ENCODE measurements at regions not wholly inside any gene's neighbourhood (a gene's known extent, or its start where the extent isn't known, plus 50 kb on each side); places are given as distances from the start of the nearest gene placed in this dataset.

GRCh38 chr1:114227059-114227458 lies 73.4 kb upstream of the SYT6 start:
- DNase-seq (ENCODE audit: low read depth): no peak

- DNase-seq (ENCODE audit: low read depth): no peak
Observed at GRCh38 chr1:114224196-114224907, 70.7 kb upstream of the SYT6 start.

- DNase-seq (ENCODE audit: low read depth): no peak
Observed at GRCh38 chr1:114222920-114223319, 69.3 kb upstream of the SYT6 start.

GRCh38 chr1:114219172-114219868 lies 65.7 kb upstream of the SYT6 start:
- DNase-seq (ENCODE audit: low read depth): peak; percentile 12

- no peak for DNase-seq (ENCODE audit: low read depth)
Observed at GRCh38 chr1:114218361-114219171, 64.9 kb upstream of the SYT6 start.

- no peak for DNase-seq (ENCODE audit: low read depth)
Observed at GRCh38 chr1:114216431-114217173, 62.9 kb upstream of the SYT6 start.

- DNase-seq (ENCODE audit: low read depth): no peak
Observed at GRCh38 chr1:114215436-114215835, 61.8 kb upstream of the SYT6 start.

GRCh38 chr1:114214016-114214415 lies 60.3 kb upstream of the SYT6 start:
- no peak for DNase-seq (ENCODE audit: low read depth)

- DNase-seq (ENCODE audit: low read depth): no peak
Observed at GRCh38 chr1:114209971-114210370, 56.3 kb upstream of the SYT6 start.

GRCh38 chr1:114208714-114209113 lies 55.0 kb upstream of the SYT6 start:
- peak; percentile 32 for DNase-seq (ENCODE audit: low read depth)

GRCh38 chr1:114208106-114208505 lies 54.4 kb upstream of the SYT6 start:
- DNase-seq (ENCODE audit: low read depth): no peak

- no peak for DNase-seq (ENCODE audit: low read depth)
Observed at GRCh38 chr1:114207635-114208034, 54.0 kb upstream of the SYT6 start.

- no peak for DNase-seq (ENCODE audit: low read depth)
Observed at GRCh38 chr1:114206392-114206791, 52.7 kb upstream of the SYT6 start.

- DNase-seq (ENCODE audit: low read depth): no peak
Observed at GRCh38 chr1:114203595-114204128, 50.0 kb upstream of the SYT6 start.
